ENCODE measurements at regions not wholly inside any gene's neighbourhood (a gene's known extent, or its start where the extent isn't known, plus 50 kb on each side); places are given as distances from the start of the nearest gene placed in this dataset.

DNA sequence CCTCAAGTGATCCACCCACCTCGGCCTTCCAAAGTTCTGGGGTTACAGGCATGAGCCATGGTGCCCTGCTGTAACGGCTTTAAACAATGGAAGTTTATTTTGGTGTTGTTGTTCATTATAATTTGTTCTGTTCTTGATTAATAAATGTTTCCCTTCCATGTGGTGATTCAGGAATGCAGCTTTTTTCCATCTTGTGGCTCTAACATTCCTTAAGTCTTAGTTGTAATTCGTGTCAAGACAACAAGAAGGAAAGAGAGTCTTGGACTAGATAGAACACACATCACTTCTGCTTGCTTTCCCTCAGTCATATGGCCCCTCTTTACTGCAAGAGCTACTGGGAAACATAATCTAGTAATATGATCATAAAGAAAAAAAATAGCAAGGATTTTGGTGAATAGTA is 211.6 kb downstream of the SLC6A15 start:
- ATAC-seq = no peak
- TF ChIP-seq CSDC2 (CRISPR knock-in tag; IDR thresholded peaks at IDR 0.05) (no peak), TCF4 (CRISPR knock-in tag; IDR thresholded peaks at IDR 0.05; ENCODE audit: borderline replicate concordance) (no peak), PPARA (CRISPR knock-in tag; IDR thresholded peaks at IDR 0.05; ENCODE audit: borderline replicate concordance) (no peak), TOX (CRISPR knock-in tag; IDR thresholded peaks at IDR 0.05; ENCODE audit: borderline replicate concordance) (no peak), ZC3H10 (CRISPR knock-in tag; IDR thresholded peaks at IDR 0.05) (no peak), ISL1 (CRISPR knock-in tag; IDR thresholded peaks at IDR 0.05) (no peak), GLIS3 (CRISPR knock-in tag; IDR thresholded peaks at IDR 0.05) (no peak), ZNF8 (CRISPR knock-in tag; IDR thresholded peaks at IDR 0.05) (no peak), ZFP30 (CRISPR knock-in tag; IDR thresholded peaks at IDR 0.05) (no peak), BACH2 (CRISPR knock-in tag; IDR thresholded peaks at IDR 0.05; ENCODE audit: borderline replicate concordance) (no peak), ESRRG (CRISPR knock-in tag; IDR thresholded peaks at IDR 0.05) (no peak)

DNA sequence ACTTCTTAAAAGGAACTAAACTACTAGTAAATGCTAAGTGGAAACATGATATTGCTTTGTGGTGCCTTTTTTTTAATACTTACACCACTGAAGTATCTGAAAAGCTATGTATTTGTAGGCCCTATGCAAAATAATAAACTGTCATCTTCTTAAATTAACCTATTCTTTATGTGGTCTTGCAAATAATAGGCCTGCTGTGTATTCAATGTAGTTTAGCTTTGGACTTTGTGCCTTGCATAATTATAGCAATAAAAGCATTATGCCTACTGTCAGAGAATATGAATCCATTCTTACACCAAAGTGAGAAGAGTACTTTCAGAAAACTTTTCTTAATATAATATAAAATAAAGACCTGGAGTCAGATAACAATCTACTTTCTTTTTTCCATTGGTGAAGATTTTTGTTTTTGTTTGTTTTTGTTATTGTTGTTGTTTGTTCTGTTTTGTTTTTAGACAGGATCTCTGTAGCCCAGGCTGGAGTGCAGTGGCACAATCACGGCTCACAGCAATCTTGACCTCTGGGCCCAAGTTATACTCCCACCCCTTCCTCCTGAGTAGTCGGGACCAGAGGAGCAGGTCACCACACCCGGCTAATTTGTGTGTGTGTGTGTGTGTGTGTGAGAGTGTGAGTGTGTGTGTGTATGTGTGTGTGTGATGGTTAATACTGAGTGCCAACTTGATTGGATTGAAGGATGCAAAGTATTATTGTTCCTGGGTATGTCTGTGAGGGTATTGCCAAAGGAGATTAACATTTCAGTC is 213.8 kb downstream of the SLC6A15 start:
- ATAC-seq = no peak

DNA sequence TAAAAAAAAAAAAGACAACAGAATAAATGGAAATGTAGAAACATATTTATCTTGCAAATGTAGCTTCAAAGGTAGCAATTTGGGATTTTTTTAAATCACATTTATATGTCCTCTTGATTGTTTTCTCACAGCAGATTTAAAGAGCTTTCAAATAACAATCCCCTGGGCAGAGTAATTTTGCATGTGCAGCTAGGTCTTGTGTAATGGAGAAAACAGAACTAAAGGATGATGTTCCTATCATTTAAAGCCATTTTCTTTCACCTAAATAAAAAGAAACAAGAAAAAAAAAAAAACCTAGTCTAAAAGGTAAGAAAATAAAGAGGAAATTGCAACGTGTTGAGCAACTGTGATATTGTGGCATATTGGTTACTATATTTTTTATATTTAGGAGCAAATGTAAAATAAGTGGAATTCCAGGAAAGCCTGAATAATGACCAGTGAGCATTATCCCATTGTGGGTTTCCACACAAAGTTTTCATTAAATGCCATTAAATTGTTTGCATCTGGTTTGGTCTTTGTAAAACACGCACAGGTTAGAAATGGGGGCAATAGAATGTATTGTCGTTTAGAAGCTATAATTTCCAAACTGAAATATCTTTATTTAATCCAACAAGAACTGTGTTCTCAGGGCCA is 215.6 kb downstream of the SLC6A15 start:
- ATAC-seq = peak; percentile 19; the same call in 2 of the 3 replicates
- TF ChIP-seq ARNTL (CRISPR knock-in tag; IDR thresholded peaks at IDR 0.05; ENCODE audit: borderline replicate concordance, low read depth) (no peak), ZNF565 (CRISPR knock-in tag; conservative IDR thresholded peaks at IDR 0.05; ENCODE audit: low read depth) (no peak), GLIS3 (CRISPR knock-in tag; IDR thresholded peaks at IDR 0.05) (no peak)
- TF ChIP-seq, protein P1, sequence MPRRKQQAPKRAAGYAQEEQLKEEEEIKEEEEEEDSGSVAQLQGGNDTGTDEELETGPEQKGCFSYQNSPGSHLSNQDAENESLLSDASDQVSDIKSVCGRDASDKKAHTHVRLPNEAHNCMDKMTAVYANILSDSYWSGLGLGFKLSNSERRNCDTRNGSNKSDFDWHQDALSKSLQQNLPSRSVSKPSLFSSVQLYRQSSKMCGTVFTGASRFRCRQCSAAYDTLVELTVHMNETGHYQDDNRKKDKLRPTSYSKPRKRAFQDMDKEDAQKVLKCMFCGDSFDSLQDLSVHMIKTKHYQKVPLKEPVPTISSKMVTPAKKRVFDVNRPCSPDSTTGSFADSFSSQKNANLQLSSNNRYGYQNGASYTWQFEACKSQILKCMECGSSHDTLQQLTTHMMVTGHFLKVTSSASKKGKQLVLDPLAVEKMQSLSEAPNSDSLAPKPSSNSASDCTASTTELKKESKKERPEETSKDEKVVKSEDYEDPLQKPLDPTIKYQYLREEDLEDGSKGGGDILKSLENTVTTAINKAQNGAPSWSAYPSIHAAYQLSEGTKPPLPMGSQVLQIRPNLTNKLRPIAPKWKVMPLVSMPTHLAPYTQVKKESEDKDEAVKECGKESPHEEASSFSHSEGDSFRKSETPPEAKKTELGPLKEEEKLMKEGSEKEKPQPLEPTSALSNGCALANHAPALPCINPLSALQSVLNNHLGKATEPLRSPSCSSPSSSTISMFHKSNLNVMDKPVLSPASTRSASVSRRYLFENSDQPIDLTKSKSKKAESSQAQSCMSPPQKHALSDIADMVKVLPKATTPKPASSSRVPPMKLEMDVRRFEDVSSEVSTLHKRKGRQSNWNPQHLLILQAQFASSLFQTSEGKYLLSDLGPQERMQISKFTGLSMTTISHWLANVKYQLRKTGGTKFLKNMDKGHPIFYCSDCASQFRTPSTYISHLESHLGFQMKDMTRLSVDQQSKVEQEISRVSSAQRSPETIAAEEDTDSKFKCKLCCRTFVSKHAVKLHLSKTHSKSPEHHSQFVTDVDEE (CRISPR knock-in tag; IDR thresholded peaks at IDR 0.05) = no peak

More for the DNA sequence above, 213.8 kb downstream of the SLC6A15 start:
- TF ChIP-seq, protein P2, sequence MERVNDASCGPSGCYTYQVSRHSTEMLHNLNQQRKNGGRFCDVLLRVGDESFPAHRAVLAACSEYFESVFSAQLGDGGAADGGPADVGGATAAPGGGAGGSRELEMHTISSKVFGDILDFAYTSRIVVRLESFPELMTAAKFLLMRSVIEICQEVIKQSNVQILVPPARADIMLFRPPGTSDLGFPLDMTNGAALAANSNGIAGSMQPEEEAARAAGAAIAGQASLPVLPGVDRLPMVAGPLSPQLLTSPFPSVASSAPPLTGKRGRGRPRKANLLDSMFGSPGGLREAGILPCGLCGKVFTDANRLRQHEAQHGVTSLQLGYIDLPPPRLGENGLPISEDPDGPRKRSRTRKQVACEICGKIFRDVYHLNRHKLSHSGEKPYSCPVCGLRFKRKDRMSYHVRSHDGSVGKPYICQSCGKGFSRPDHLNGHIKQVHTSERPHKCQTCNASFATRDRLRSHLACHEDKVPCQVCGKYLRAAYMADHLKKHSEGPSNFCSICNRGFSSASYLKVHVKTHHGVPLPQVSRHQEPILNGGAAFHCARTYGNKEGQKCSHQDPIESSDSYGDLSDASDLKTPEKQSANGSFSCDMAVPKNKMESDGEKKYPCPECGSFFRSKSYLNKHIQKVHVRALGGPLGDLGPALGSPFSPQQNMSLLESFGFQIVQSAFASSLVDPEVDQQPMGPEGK (CRISPR knock-in tag; IDR thresholded peaks at IDR 0.05; ENCODE audit: borderline replicate concordance) = no peak
- TF ChIP-seq ISL1 (CRISPR knock-in tag; IDR thresholded peaks at IDR 0.05) = no peak
- TF ChIP-seq, protein P3, sequence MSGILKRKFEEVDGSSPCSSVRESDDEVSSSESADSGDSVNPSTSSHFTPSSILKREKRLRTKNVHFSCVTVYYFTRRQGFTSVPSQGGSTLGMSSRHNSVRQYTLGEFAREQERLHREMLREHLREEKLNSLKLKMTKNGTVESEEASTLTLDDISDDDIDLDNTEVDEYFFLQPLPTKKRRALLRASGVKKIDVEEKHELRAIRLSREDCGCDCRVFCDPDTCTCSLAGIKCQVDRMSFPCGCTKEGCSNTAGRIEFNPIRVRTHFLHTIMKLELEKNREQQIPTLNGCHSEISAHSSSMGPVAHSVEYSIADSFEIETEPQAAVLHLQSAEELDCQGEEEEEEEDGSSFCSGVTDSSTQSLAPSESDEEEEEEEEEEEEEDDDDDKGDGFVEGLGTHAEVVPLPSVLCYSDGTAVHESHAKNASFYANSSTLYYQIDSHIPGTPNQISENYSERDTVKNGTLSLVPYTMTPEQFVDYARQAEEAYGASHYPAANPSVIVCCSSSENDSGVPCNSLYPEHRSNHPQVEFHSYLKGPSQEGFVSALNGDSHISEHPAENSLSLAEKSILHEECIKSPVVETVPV (CRISPR knock-in tag; IDR thresholded peaks at IDR 0.05) = no peak
- TF ChIP-seq BACH2 (CRISPR knock-in tag; IDR thresholded peaks at IDR 0.05; ENCODE audit: borderline replicate concordance) = no peak
- TF ChIP-seq CSDC2 (CRISPR knock-in tag; IDR thresholded peaks at IDR 0.05) = no peak
- no peak for TF ChIP-seq RARB (CRISPR knock-in tag; IDR thresholded peaks at IDR 0.05)

DNA sequence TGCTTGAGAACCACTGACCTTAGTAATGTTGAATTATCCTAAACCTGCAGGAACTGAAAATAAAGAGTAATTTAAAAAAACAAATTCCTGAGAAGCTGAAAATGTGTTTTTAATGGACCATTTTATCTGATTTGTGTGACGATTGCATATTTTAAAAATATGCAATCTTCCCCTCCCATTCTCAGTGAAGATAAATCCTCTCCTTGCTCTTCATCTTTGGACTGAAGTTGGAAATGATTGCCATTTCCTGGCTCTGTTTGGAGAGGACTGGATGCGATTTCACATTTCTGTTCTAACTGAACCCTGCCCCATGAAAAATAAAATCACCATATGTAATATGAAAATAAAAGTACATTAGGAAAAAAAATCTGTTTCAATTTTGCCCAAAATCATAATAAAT is 216.3 kb downstream of the SLC6A15 start:
- no peak for ATAC-seq
- TF ChIP-seq, protein P2 (CRISPR knock-in tag; IDR thresholded peaks at IDR 0.05; ENCODE audit: borderline replicate concordance) = no peak
- no peak for TF ChIP-seq OSR1 (CRISPR knock-in tag; IDR thresholded peaks at IDR 0.05)
- TF ChIP-seq TOX (CRISPR knock-in tag; IDR thresholded peaks at IDR 0.05; ENCODE audit: borderline replicate concordance) = no peak
- no peak for TF ChIP-seq ZFP30 (CRISPR knock-in tag; IDR thresholded peaks at IDR 0.05)
- no peak for TF ChIP-seq BACH2 (CRISPR knock-in tag; IDR thresholded peaks at IDR 0.05; ENCODE audit: borderline replicate concordance)
- TF ChIP-seq, protein P4, sequence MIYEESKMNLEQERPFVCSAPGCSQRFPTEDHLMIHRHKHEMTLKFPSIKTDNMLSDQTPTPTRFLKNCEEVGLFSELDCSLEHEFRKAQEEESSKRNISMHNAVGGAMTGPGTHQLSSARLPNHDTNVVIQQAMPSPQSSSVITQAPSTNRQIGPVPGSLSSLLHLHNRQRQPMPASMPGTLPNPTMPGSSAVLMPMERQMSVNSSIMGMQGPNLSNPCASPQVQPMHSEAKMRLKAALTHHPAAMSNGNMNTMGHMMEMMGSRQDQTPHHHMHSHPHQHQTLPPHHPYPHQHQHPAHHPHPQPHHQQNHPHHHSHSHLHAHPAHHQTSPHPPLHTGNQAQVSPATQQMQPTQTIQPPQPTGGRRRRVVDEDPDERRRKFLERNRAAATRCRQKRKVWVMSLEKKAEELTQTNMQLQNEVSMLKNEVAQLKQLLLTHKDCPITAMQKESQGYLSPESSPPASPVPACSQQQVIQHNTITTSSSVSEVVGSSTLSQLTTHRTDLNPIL (CRISPR knock-in tag; IDR thresholded peaks at IDR 0.05; ENCODE audit: low read depth) = no peak
- TF ChIP-seq CSDC2 (CRISPR knock-in tag; IDR thresholded peaks at IDR 0.05) = no peak
- TF ChIP-seq GLIS3 (CRISPR knock-in tag; IDR thresholded peaks at IDR 0.05) = no peak
- no peak for TF ChIP-seq ARNTL (CRISPR knock-in tag; IDR thresholded peaks at IDR 0.05; ENCODE audit: borderline replicate concordance, low read depth)
- TF ChIP-seq SNAI2 (CRISPR knock-in tag; IDR thresholded peaks at IDR 0.05) = no peak
- no peak for TF ChIP-seq TCF4 (CRISPR knock-in tag; IDR thresholded peaks at IDR 0.05; ENCODE audit: borderline replicate concordance)
- TF ChIP-seq ZNF565 (CRISPR knock-in tag; conservative IDR thresholded peaks at IDR 0.05; ENCODE audit: low read depth) = no peak
- no peak for TF ChIP-seq ZNF70 (CRISPR knock-in tag; IDR thresholded peaks at IDR 0.05)
- TF ChIP-seq, protein P3 (CRISPR knock-in tag; IDR thresholded peaks at IDR 0.05) = no peak

All from SK-N-SH treated with all-trans-retinoic acid at 6 μM for 48 hours (cell line).